CD4-positive, alpha-beta T cell (primary cell): ENCODE measurements at regions not wholly inside any gene's neighbourhood (a gene's known extent, or its start where the extent isn't known, plus 50 kb on each side); places are given as distances from the start of the nearest gene placed in this dataset.

Experiments
- ATAC-seq: fragments of 200-7000 bp; cut with Tn5 transposase; one replicate; pipeline ENCODE4 v1.10.0; 2022; ENCODE audit warnings: mild to moderate bottlenecking; ENCODE audit not compliant: poor library complexity
- CTCF ChIA-PET: fragments of 350-600 bp; sonication (Branson Sonifier 250); formaldehyde crosslinking; loops from one replicate; lab custom pipeline; 2021; ENCODE audit warnings: antibody characterized with exemption, inconsistent platforms; lab: Charles Lee
- POLR2A ChIA-PET: fragments of 350-600 bp; sonication (Branson Sonifier 250); formaldehyde crosslinking; loops from one replicate; lab custom pipeline; 2021; ENCODE audit warnings: antibody characterized with exemption, inconsistent platforms; lab: Charles Lee
- DNase-seq, 14 experiments: peaks; one replicate each; pipeline ENCODE4 v3.0.0-alpha.2; 2013 to 2020; ENCODE audit warnings: mixed read lengths in 2 of 14
- H3K27ac ChIP-seq, 2 donors: one replicate each; pipeline versions ENCODE4 v1.5.1 to v1.7.0; 2013; ENCODE audit warnings: low read length in 2 of 2, low read depth in 1 of 2, mild to moderate bottlenecking in 1 of 2
- H3K27me3 ChIP-seq, 2 experiments: 1 replicate in 1 of 2; 2 replicates in 1 of 2; pipeline versions ENCODE4 v1.6.1 to v1.7.0; 2013; ENCODE audit warnings: low read length in 2 of 2, control low read depth in 1 of 2, mild to moderate bottlenecking in 1 of 2, moderate library complexity in 1 of 2; ENCODE audit not compliant: insufficient read depth in 2 of 2, control insufficient read depth in 1 of 2
- H3K36me3 ChIP-seq: one replicate; pipeline ENCODE4 v1.6.1; 2013; ENCODE audit warnings: low read length, control low read depth; ENCODE audit not compliant: insufficient read depth
- H3K4me1 ChIP-seq: one replicate; pipeline ENCODE4 v1.6.1; 2013; ENCODE audit warnings: low read length, control low read depth; ENCODE audit not compliant: insufficient read depth
- H3K4me3 ChIP-seq: one replicate; pipeline ENCODE4 v1.5.1; 2013; ENCODE audit warnings: mild to moderate bottlenecking, low read length, moderate library complexity
- H3K9me3 ChIP-seq, 2 experiments: 1 replicate in 1 of 2; 2 replicates in 1 of 2; pipeline versions ENCODE4 v1.6.1 to v1.7.0; 2013; ENCODE audit warnings: low read length in 2 of 2, mild to moderate bottlenecking in 2 of 2, control low read depth in 1 of 2, moderate library complexity in 1 of 2; ENCODE audit not compliant: control insufficient read depth in 1 of 2, insufficient read depth in 1 of 2
- H3K27ac Mint-ChIP-seq: one replicate; pipeline ENCODE4 v1.8.0; 2020; ENCODE audit warnings: mixed read lengths
- H3K27me3 Mint-ChIP-seq: one replicate; pipeline ENCODE4 v1.8.0; 2021; ENCODE audit warnings: mixed read lengths
- H3K36me3 Mint-ChIP-seq: one replicate; pipeline ENCODE4 v1.8.0; 2021; ENCODE audit warnings: low read depth, mixed read lengths
- H3K4me1 Mint-ChIP-seq: one replicate; pipeline ENCODE4 v1.8.0; 2021; ENCODE audit warnings: low read depth, mixed read lengths
- H3K4me3 Mint-ChIP-seq: one replicate; pipeline ENCODE4 v1.8.0; 2020; ENCODE audit warnings: mild to moderate bottlenecking, mixed read lengths
- H3K9me3 Mint-ChIP-seq: one replicate; pipeline ENCODE4 v1.8.0; 2020; ENCODE audit warnings: mixed read lengths
- intact Hi-C, 2 experiments: fragments of 100-400 bp; cut with DNase I in 1 of 2; cut with micrococcal nuclease in 1 of 2; formaldehyde crosslinking; loops; one replicate each; pipeline versions ENCODE4 v1.15.1 to v1.9.0; 2023 to 2025; cut with DNase I, micrococcal nuclease
- TF ChIP-seq, protein P1 (sequence below): fragments of 200-600 bp; IDR thresholded peaks from one replicate; pipeline ENCODE4 v1.8.0; 2022; ENCODE audit warnings: antibody characterized with exemption, mild to moderate bottlenecking

DNA sequence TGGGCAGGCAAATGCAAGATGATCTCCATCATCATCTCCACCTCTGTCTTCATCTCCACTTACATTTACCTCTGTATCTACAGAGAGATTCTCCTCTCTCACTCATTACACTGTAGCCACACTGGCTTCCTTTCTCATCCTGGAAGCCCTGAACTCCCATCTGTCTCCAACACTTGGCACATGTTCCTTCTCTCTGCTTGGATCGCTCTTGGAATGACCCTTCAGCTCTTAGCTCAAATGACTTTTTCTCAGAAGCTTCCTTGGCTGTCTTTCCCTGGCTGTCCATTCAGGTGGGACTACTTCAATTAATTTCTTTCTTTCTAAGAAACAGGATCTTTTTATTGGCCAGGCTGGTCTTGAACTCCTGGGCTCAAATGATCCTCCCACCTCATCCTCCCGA is 120.0 kb upstream of the KLF4 start:
- intact Hi-C loops: no loop called here
- POLR2A ChIA-PET: no interaction called here
- no peak overlapping the region for H3K4me3 Mint-ChIP-seq

GRCh38 chr9:107606149-107606790 is 116.7 kb upstream of the KLF4 start:
- no peaks in the 10 kb centered on the region for H3K9me3 ChIP-seq
- no peaks in the 10 kb centered on the region for H3K4me1 ChIP-seq
- no peaks in the 10 kb centered on the region for H3K27me3 ChIP-seq
- DNase-seq (no peak), ATAC-seq (no peak)
- H3K4me3 Mint-ChIP-seq: no peak overlapping the region
- no peaks in the 10 kb centered on the region for H3K9me3 Mint-ChIP-seq
- H3K36me3 Mint-ChIP-seq: no peaks in the 10 kb centered on the region
- no peaks in the 10 kb centered on the region for H3K4me1 Mint-ChIP-seq
- no peak overlapping the region for H3K27ac ChIP-seq
- H3K27me3 Mint-ChIP-seq: peaks cover 2% of the 10 kb centered on the region
- intact Hi-C loops: no loop called here
- CTCF ChIA-PET: interaction anchor here (0.6 to 1.5 kb wide), 2 partner anchors 11 to 580 kb away, joined by 3 to 5 read pairs; no protein-coding TSS in a partner anchor
- H3K36me3 ChIP-seq: no peaks in the 10 kb centered on the region
- H3K27ac Mint-ChIP-seq: no peak overlapping the region
- no peak overlapping the region for H3K4me3 ChIP-seq
- TF ChIP-seq, protein P1, sequence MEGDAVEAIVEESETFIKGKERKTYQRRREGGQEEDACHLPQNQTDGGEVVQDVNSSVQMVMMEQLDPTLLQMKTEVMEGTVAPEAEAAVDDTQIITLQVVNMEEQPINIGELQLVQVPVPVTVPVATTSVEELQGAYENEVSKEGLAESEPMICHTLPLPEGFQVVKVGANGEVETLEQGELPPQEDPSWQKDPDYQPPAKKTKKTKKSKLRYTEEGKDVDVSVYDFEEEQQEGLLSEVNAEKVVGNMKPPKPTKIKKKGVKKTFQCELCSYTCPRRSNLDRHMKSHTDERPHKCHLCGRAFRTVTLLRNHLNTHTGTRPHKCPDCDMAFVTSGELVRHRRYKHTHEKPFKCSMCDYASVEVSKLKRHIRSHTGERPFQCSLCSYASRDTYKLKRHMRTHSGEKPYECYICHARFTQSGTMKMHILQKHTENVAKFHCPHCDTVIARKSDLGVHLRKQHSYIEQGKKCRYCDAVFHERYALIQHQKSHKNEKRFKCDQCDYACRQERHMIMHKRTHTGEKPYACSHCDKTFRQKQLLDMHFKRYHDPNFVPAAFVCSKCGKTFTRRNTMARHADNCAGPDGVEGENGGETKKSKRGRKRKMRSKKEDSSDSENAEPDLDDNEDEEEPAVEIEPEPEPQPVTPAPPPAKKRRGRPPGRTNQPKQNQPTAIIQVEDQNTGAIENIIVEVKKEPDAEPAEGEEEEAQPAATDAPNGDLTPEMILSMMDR: no peak
- POLR2A ChIA-PET: no interaction called here

More for the DNA sequence above, 120.0 kb upstream of the KLF4 start:
- H3K9me3 ChIP-seq: peaks cover 0 to 8% of the 10 kb centered on the region in 2 experiments
- no peaks in the 10 kb centered on the region for H3K36me3 ChIP-seq
- H3K36me3 Mint-ChIP-seq: no peaks in the 10 kb centered on the region
- H3K9me3 Mint-ChIP-seq: no peaks in the 10 kb centered on the region
- H3K27ac ChIP-seq: no peak overlapping the region
- no peaks in the 10 kb centered on the region for H3K27me3 ChIP-seq
- no peak for ATAC-seq
- peaks cover 4% of the 10 kb centered on the region for H3K27me3 Mint-ChIP-seq
- H3K27ac Mint-ChIP-seq: no peak overlapping the region
- no peak for DNase-seq
- no peaks in the 10 kb centered on the region for H3K4me1 Mint-ChIP-seq
- TF ChIP-seq, protein P1: no peak
- H3K4me3 ChIP-seq: no peak overlapping the region
- H3K4me1 ChIP-seq: no peaks in the 10 kb centered on the region
- CTCF ChIA-PET: no interaction called here

DNA sequence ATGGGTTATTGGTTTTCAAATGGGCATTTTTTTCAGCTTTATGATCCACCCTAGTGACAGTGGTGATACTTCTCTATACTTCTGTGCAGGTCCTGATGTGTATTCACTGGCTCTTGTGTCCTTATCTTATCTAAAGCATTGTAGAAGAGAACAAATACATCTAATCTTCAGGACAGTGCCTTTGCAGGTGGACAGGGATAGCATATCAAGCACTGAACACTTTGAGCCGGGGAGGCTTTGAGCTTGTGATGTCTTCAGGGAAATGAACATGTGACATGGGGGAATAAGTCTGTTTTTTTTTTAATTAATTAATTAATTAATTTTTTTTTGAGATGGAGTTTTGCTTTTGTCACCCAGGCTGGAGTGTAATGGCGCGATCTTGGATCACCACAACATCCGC is 115.5 kb upstream of the KLF4 start:
- Mint-ChIP-seq H3K36me3 (no peaks in the 10 kb centered on the region), H3K27ac (no peak overlapping the region), H3K4me1 (no peaks in the 10 kb centered on the region), H3K27me3 (no peaks in the 10 kb centered on the region), H3K4me3 (no peak overlapping the region), H3K9me3 (no peaks in the 10 kb centered on the region)
- ATAC-seq (no peak), DNase-seq (no peak)
- ChIA-PET CTCF (interaction anchor here (0.9 kb wide), 1 partner anchor 10 kb away, joined by 3 read pairs; no protein-coding TSS in a partner anchor), POLR2A (no interaction called here)
- no peaks in the 10 kb centered on the region for H3K27me3 ChIP-seq
- H3K4me3 ChIP-seq: no peak overlapping the region
- H3K36me3 ChIP-seq: no peaks in the 10 kb centered on the region
- H3K4me1 ChIP-seq: no peaks in the 10 kb centered on the region
- no peaks in the 10 kb centered on the region for H3K9me3 ChIP-seq
- TF ChIP-seq, protein P1: no peak
- intact Hi-C loops: no loop called here
- H3K27ac ChIP-seq: no peak overlapping the region
